Fibroblast of villous mesenchyme (primary cell): ENCODE measurements at regions not wholly inside any gene's neighbourhood (a gene's known extent, or its start where the extent isn't known, plus 50 kb on each side); places are given as distances from the start of the nearest gene placed in this dataset.

Source experiments
- DNase-seq: peaks from one replicate; pipeline ENCODE4 v3.0.0-alpha.2; 2010; ENCODE audit warnings: low read depth
- H3K4me3 ChIP-seq: 2 replicates; pipeline ENCODE4 v1.5.1; 2011; ENCODE audit warnings: low read depth, mild to moderate bottlenecking, low read length
- TF ChIP-seq, protein P1 (sequence below): IDR thresholded peaks from 2 replicates; pipeline ENCODE4 v1.5.1; 2012; ENCODE audit warnings: low read depth, mild to moderate bottlenecking, low read length; ENCODE audit not compliant: insufficient read depth

DNA sequence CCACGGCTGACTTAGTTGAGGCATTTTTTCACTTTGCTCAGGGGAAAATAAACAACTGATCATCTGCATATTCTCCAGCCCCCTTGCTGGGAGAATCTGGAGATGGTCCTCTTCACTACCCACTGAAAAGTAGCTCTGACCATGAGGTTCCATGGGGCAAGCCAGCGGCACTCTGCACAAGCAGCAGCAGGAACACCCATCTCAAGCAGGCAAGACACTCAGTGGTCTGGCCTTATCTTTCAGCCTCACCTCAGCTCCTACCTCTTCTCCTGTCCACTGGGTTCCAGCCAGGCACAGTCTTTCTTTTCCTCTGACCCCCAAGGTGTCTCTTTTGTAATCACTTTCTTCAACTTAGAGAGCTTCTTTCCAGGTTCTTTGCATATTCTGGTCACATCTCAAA, 280.8 kb upstream of the GRIA1 start:
- DNase-seq, result no peak
- TF ChIP-seq, protein P1, sequence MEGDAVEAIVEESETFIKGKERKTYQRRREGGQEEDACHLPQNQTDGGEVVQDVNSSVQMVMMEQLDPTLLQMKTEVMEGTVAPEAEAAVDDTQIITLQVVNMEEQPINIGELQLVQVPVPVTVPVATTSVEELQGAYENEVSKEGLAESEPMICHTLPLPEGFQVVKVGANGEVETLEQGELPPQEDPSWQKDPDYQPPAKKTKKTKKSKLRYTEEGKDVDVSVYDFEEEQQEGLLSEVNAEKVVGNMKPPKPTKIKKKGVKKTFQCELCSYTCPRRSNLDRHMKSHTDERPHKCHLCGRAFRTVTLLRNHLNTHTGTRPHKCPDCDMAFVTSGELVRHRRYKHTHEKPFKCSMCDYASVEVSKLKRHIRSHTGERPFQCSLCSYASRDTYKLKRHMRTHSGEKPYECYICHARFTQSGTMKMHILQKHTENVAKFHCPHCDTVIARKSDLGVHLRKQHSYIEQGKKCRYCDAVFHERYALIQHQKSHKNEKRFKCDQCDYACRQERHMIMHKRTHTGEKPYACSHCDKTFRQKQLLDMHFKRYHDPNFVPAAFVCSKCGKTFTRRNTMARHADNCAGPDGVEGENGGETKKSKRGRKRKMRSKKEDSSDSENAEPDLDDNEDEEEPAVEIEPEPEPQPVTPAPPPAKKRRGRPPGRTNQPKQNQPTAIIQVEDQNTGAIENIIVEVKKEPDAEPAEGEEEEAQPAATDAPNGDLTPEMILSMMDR, result no peak

DNA sequence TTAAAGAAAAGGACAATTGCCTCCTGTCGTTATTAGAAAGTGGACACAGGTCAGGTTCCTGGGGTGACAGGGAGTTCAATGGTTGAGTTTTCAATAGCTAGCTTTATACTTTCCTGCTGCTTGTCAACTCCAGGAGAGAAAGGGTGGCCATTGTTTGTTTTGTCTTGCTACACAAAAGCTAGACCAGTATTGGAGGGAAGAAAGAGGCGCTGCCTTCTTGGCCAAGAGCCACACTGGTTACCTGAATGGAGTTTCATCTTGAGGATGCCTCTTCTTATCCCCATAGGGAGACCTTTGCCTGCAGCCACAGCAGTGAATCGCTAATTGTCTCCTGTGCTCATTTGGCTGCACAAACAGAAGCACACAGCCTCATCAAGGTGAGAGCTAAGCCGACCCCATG, 279.4 kb upstream of the GRIA1 start:
- TF ChIP-seq, protein P1, result no peak
- no peak for DNase-seq
- no peak overlapping the region for H3K4me3 ChIP-seq

More for the DNA sequence above, 280.8 kb upstream of the GRIA1 start:
- H3K4me3 ChIP-seq, result no peak overlapping the region

DNA sequence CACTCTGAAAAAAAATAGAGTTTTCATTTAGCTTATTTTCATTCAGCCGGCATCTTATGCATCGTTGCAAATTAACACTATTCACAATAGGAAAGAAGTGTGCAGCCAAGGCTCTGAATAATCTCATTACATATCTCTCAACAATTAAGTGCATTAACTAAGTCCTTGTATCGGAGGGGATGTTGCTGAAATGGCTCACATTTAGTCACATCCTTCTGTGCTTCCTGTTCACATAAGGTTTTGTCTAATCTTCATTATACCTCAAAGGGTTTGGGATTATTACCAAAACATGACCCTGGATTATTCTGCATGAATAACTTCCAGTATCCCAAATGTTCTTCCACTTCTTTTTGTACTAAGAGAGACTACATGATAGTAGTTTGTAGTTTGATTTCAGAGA, 278.0 kb upstream of the GRIA1 start:
- TF ChIP-seq, protein P1, result no peak
- DNase-seq, result no peak
- no peak overlapping the region for H3K4me3 ChIP-seq

GRCh38 chr5:153222936-153223335, 267.5 kb upstream of the GRIA1 start:
- TF ChIP-seq, protein P1, result no peak
- no peak overlapping the region for H3K4me3 ChIP-seq
- DNase-seq, result peak; percentile 38

GRCh38 chr5:153223376-153223775, 267.1 kb upstream of the GRIA1 start:
- TF ChIP-seq, protein P1, result no peak
- DNase-seq, result no peak
- no peak overlapping the region for H3K4me3 ChIP-seq

- no peak overlapping the region for H3K4me3 ChIP-seq
- TF ChIP-seq, protein P1, result no peak
- DNase-seq, result no peak
Measured at GRCh38 chr5:153224651-153225050, 265.8 kb upstream of the GRIA1 start.

DNA sequence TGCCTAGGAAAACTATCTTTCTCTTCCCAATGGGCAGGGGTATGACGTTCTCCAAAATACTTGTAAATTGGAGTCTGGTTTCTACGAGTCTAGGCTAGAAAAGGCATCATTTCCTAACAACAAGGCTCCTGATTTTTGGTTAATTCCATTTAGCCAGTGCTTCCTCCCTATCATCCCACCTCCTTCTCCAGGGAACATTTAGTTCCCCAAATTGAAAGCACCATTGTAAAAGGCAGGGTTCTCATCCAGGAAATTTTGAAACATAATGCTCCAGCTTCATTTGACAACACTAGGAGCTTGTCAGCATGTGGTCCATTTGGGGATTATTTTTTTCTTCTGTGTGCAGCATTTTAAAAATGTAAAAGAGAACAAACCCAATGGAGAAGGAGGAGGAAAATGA, 256.5 kb upstream of the GRIA1 start:
- no peak for DNase-seq

More for the DNA sequence above, 256.5 kb upstream of the GRIA1 start:
- TF ChIP-seq, protein P1, result no peak
- no peak overlapping the region for H3K4me3 ChIP-seq
